ENCODE measurements at regions not wholly inside any gene's neighbourhood (a gene's known extent, or its start where the extent isn't known, plus 50 kb on each side); places are given as distances from the start of the nearest gene placed in this dataset.

DNA sequence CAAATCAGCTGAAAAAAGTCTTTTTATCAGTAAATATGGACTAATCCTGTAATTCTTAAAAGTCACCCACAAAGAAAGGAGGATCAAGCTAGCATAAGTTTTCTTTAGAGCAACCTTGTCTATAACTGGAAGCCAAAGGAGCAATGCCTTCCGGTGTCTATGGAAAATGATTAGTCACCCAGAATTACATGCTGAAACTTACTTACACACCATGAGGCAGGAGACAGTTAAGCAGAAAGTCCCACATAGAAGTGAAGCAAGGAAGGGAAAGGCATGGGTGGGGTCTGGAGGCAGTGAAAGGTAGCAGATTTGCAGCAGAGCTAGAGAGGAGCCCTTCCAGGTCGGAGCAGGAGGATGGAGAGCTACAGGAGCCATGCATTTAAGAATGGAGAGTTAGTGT is 153.7 kb upstream of the RIPOR2 start:
- peak overlapping the region; percentile 44 for H3K27ac Mint-ChIP-seq
- DNase-seq (no peak), ATAC-seq (peak; percentile 55)
- no peaks in the 10 kb centered on the region for H3K27me3 Mint-ChIP-seq
- peaks cover 16% of the 10 kb centered on the region for H3K4me1 Mint-ChIP-seq
- H3K4me3 Mint-ChIP-seq = no peak overlapping the region
- H3K36me3 Mint-ChIP-seq (ENCODE audit: low read depth) = peaks cover 40% of the 10 kb centered on the region
- ChIA-PET CTCF (interaction anchor here (0.6 to 1.8 kb wide), 5 partner anchors 19 to 316 kb away, joined by 3 to 9 read pairs (median 3); no protein-coding TSS in a partner anchor), POLR2A (interaction anchor here (0.6 kb wide), 2 partner anchors 9 to 302 kb away, joined by 3 read pairs; no protein-coding TSS in a partner anchor)
- intact Hi-C loops (cut with DNase I, micrococcal nuclease) = loop anchor here in 1 of 2 experiments (5.0 kb wide), 1 partner anchor 48 kb away; no protein-coding TSS in a partner anchor
- H3K9me3 Mint-ChIP-seq (ENCODE audit: low read depth) = no peaks in the 10 kb centered on the region

DNA sequence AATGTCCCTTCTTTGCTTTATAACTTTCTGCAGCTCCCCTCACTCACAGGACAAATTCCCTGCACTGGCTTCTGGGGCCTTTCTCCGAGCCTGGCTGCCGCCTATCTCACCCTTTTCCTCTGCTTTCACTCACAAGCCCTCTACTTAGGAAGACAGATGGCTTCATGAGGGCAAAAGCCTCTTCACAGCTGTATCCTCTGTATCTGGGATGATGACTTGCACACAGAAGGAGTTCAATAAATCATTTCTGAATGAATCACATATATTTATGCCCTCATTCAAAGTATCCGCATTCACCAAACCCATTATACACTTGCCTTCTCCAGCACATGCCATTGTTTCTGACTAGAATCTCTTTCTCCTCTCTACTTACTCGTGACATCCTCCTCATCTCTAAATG is 159.0 kb upstream of the RIPOR2 start:
- no peak overlapping the region for H3K27ac Mint-ChIP-seq

DNA sequence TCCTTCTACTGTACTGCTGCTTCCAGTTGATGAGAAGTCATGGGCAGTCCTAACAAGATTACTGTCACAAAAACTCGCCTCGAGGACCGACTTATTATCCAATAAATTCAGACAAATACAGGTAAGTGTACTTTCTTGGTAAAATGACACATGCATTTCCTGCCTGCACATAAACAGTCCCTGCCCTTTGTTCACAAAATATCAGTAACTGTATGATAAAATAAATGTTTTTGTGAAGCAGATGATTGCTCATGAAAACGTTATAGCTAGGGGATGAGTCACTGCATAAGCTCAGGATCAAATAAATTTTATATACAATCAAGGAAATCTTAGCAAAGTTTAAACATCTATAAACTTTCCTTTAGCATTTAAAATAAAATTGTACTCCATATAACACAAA is 164.5 kb upstream of the RIPOR2 start:
- ATAC-seq = peak; percentile 12
- H3K36me3 Mint-ChIP-seq (ENCODE audit: low read depth) = peaks cover 40% of the 10 kb centered on the region
- H3K9me3 Mint-ChIP-seq (ENCODE audit: low read depth) = no peaks in the 10 kb centered on the region
- H3K4me3 Mint-ChIP-seq = no peak overlapping the region
- DNase-seq = no peak
- intact Hi-C loops (cut with DNase I, micrococcal nuclease) = no loop called here
- no peaks in the 10 kb centered on the region for H3K27me3 Mint-ChIP-seq
- no peak overlapping the region for H3K27ac Mint-ChIP-seq
- ChIA-PET CTCF (interaction anchor here (1.4 kb wide), 1 partner anchor 53 kb away, joined by 3 read pairs; no protein-coding TSS in a partner anchor), POLR2A (no interaction called here)
- no peaks in the 10 kb centered on the region for H3K4me1 Mint-ChIP-seq

More for the DNA sequence above, 159.0 kb upstream of the RIPOR2 start:
- H3K4me1 Mint-ChIP-seq = peaks cover 1% of the 10 kb centered on the region
- no peak for DNase-seq
- no peaks in the 10 kb centered on the region for H3K9me3 Mint-ChIP-seq (ENCODE audit: low read depth)
- intact Hi-C loops (cut with DNase I, micrococcal nuclease) = no loop called here
- ChIA-PET POLR2A (no interaction called here), CTCF (no interaction called here)
- no peak overlapping the region for H3K4me3 Mint-ChIP-seq
- H3K36me3 Mint-ChIP-seq (ENCODE audit: low read depth) = peaks cover 48% of the 10 kb centered on the region
- no peaks in the 10 kb centered on the region for H3K27me3 Mint-ChIP-seq
- ATAC-seq = no peak

- Mint-ChIP-seq H3K4me3 (no peak overlapping the region), H3K9me3 (ENCODE audit: low read depth) (no peaks in the 10 kb centered on the region), H3K4me1 (no peaks in the 10 kb centered on the region), H3K36me3 (ENCODE audit: low read depth) (peaks cover 61% of the 10 kb centered on the region), H3K27me3 (no peaks in the 10 kb centered on the region), H3K27ac (no peak overlapping the region)
- DNase-seq = no peak
- POLR2A ChIA-PET = no interaction called here
- intact Hi-C loops (cut with DNase I, micrococcal nuclease) = no loop called here
- ATAC-seq = no peak
- CTCF ChIA-PET = interaction anchor here (0.7 kb wide), 1 partner anchor 75 kb away, joined by 4 read pairs; no protein-coding TSS in a partner anchor
Measured at GRCh38 chr6:25103603-25104002, 167.8 kb upstream of the RIPOR2 start.

- CTCF ChIA-PET = interaction anchor here (0.6 to 1.5 kb wide), 2 partner anchors 118 to 829 kb away, joined by 3 to 5 read pairs; no protein-coding TSS in a partner anchor
- H3K27ac Mint-ChIP-seq = no peak overlapping the region
- ATAC-seq (no peak), DNase-seq (no peak)
- POLR2A ChIA-PET = no interaction called here
- H3K9me3 Mint-ChIP-seq (ENCODE audit: low read depth) = no peaks in the 10 kb centered on the region
- no peaks in the 10 kb centered on the region for H3K27me3 Mint-ChIP-seq
- H3K36me3 Mint-ChIP-seq (ENCODE audit: low read depth) = peaks cover 60% of the 10 kb centered on the region
- no peaks in the 10 kb centered on the region for H3K4me1 Mint-ChIP-seq
- intact Hi-C loops (cut with DNase I, micrococcal nuclease) = no loop called here
- no peak overlapping the region for H3K4me3 Mint-ChIP-seq
Measured at GRCh38 chr6:25105070-25105925, 169.5 kb upstream of the RIPOR2 start.

- no peak overlapping the region for H3K4me3 Mint-ChIP-seq
- CTCF ChIA-PET = no interaction called here
- H3K27me3 Mint-ChIP-seq = no peaks in the 10 kb centered on the region
- POLR2A ChIA-PET = no interaction called here
- no peak for ATAC-seq
- intact Hi-C loops (cut with DNase I, micrococcal nuclease) = no loop called here
- peaks cover 69% of the 10 kb centered on the region for H3K36me3 Mint-ChIP-seq (ENCODE audit: low read depth)
- no peak for DNase-seq
- H3K27ac Mint-ChIP-seq = no peak overlapping the region
- H3K9me3 Mint-ChIP-seq (ENCODE audit: low read depth) = no peaks in the 10 kb centered on the region
- H3K4me1 Mint-ChIP-seq = no peaks in the 10 kb centered on the region
Measured at GRCh38 chr6:25107218-25107617, 171.5 kb upstream of the RIPOR2 start.

- H3K27ac Mint-ChIP-seq = no peak overlapping the region
- ATAC-seq (no peak), DNase-seq (no peak)
- ChIA-PET POLR2A (no interaction called here), CTCF (no interaction called here)
- peaks cover 72% of the 10 kb centered on the region for H3K36me3 Mint-ChIP-seq (ENCODE audit: low read depth)
- H3K27me3 Mint-ChIP-seq = no peaks in the 10 kb centered on the region
- intact Hi-C loops (cut with DNase I, micrococcal nuclease) = no loop called here
- H3K4me3 Mint-ChIP-seq = no peak overlapping the region
- H3K4me1 Mint-ChIP-seq = no peaks in the 10 kb centered on the region
- H3K9me3 Mint-ChIP-seq (ENCODE audit: low read depth) = no peaks in the 10 kb centered on the region
Measured at GRCh38 chr6:25111782-25112181, 167.4 kb upstream of the CARMIL1 start.

GRCh38 chr6:25112322-25112773 is 166.8 kb upstream of the CARMIL1 start:
- no peak for DNase-seq
- CTCF ChIA-PET = interaction anchor here (0.9 to 1.2 kb wide), 2 partner anchors 10 to 42 kb away, joined by 3 read pairs; no protein-coding TSS in a partner anchor
- Mint-ChIP-seq H3K4me1 (peaks cover 2% of the 10 kb centered on the region), H3K9me3 (ENCODE audit: low read depth) (no peaks in the 10 kb centered on the region), H3K27me3 (no peaks in the 10 kb centered on the region), H3K4me3 (no peak overlapping the region), H3K36me3 (ENCODE audit: low read depth) (peaks cover 66% of the 10 kb centered on the region), H3K27ac (no peak overlapping the region)
- ATAC-seq = no peak
- intact Hi-C loops (cut with DNase I, micrococcal nuclease) = no loop called here
- POLR2A ChIA-PET = no interaction called here

GRCh38 chr6:25113436-25113835 is 165.7 kb upstream of the CARMIL1 start:
- H3K9me3 Mint-ChIP-seq (ENCODE audit: low read depth) = no peaks in the 10 kb centered on the region
- H3K4me1 Mint-ChIP-seq = peaks cover 13% of the 10 kb centered on the region
- peaks cover 66% of the 10 kb centered on the region for H3K36me3 Mint-ChIP-seq (ENCODE audit: low read depth)
- intact Hi-C loops (cut with DNase I, micrococcal nuclease) = no loop called here
- ChIA-PET POLR2A (no interaction called here), CTCF (interaction anchor here (0.9 to 1.2 kb wide), 2 partner anchors 8 to 43 kb away, joined by 3 read pairs; no protein-coding TSS in a partner anchor)
- H3K27ac Mint-ChIP-seq = no peak overlapping the region
- no peak for ATAC-seq
- no peak overlapping the region for H3K4me3 Mint-ChIP-seq
- no peaks in the 10 kb centered on the region for H3K27me3 Mint-ChIP-seq
- no peak for DNase-seq

DNA sequence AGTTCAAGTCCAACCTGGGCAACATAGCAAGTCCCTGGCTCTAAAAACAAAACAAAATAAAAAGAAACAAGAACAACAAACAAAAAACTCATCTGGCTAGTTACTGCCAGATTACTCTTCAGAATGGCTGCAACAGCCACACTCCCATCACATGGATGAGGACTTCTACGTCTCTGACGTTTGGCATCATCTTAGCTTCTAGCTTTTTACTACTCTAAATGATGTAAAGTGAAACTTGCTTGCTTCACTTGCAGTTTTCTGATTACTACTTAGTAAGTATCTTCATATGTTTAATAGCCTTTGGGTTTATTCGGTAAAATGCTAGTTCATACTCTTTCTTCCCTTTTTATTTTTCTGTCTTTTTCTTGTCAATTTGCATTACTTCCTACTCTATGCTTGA is 161.1 kb upstream of the CARMIL1 start:
- peaks cover 52% of the 10 kb centered on the region for H3K36me3 Mint-ChIP-seq (ENCODE audit: low read depth)
- ChIA-PET CTCF (interaction anchor here (0.9 kb wide), 1 partner anchor 383 kb away, joined by 3 read pairs; no protein-coding TSS in a partner anchor), POLR2A (no interaction called here)
- no peak overlapping the region for H3K27ac Mint-ChIP-seq
- ATAC-seq (peak; percentile 51), DNase-seq (no peak)
- H3K4me1 Mint-ChIP-seq = peaks cover 31% of the 10 kb centered on the region
- no peak overlapping the region for H3K4me3 Mint-ChIP-seq
- intact Hi-C loops (cut with DNase I, micrococcal nuclease) = no loop called here
- H3K27me3 Mint-ChIP-seq = no peaks in the 10 kb centered on the region
- H3K9me3 Mint-ChIP-seq (ENCODE audit: low read depth) = peaks cover 4% of the 10 kb centered on the region

DNA sequence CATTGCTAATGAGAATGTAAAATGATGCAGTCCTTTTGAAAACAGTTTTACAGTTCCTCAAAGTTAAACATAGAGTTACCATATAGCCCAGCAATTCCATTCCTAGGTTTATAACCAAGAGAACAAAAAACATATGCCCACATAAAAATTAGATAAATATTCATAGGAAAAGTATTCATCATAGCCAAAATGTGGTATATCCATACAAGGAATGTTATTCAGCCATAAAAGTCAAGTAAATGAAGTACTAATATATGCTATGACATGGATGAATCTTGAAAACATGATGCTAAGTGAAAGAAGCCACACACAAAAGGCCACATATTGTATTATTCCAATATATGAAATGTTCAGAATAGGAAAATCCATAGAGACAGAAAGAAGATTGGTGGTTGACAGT is 158.0 kb upstream of the CARMIL1 start:
- Mint-ChIP-seq H3K4me3 (no peak overlapping the region), H3K9me3 (ENCODE audit: low read depth) (peaks cover 4% of the 10 kb centered on the region), H3K36me3 (ENCODE audit: low read depth) (peaks cover 55% of the 10 kb centered on the region), H3K27me3 (no peaks in the 10 kb centered on the region), H3K27ac (peak overlapping the region; percentile 27), H3K4me1 (peaks cover 31% of the 10 kb centered on the region)
- ATAC-seq (no peak), DNase-seq (no peak)
- ChIA-PET CTCF (no interaction called here), POLR2A (no interaction called here)
- intact Hi-C loops (cut with DNase I, micrococcal nuclease) = no loop called here

- intact Hi-C loops (cut with DNase I, micrococcal nuclease) = no loop called here
- no peak for ATAC-seq
- H3K4me3 Mint-ChIP-seq = no peak overlapping the region
Measured at GRCh38 chr6:25122001-25122400, 157.2 kb upstream of the CARMIL1 start.

More at GRCh38 chr6:25122001-25122400, 157.2 kb upstream of the CARMIL1 start:
- peaks cover 4% of the 10 kb centered on the region for H3K9me3 Mint-ChIP-seq (ENCODE audit: low read depth)
- CTCF ChIA-PET = interaction anchor here (1.0 kb wide), 1 partner anchor 9 kb away, joined by 3 read pairs; no protein-coding TSS in a partner anchor
- no peak overlapping the region for H3K27ac Mint-ChIP-seq
- peaks cover 31% of the 10 kb centered on the region for H3K4me1 Mint-ChIP-seq
- no peaks in the 10 kb centered on the region for H3K27me3 Mint-ChIP-seq
- H3K36me3 Mint-ChIP-seq (ENCODE audit: low read depth) = peaks cover 56% of the 10 kb centered on the region
- POLR2A ChIA-PET = no interaction called here
- DNase-seq = no peak
